Progenitor cell of endocrine pancreas (in vitro differentiated cells): ENCODE measurements at regions not wholly inside any gene's neighbourhood (a gene's known extent, or its start where the extent isn't known, plus 50 kb on each side); places are given as distances from the start of the nearest gene placed in this dataset.

ENCODE experiments used
- DNase-seq: peaks from one replicate; pipeline ENCODE4 v3.0.0; 2021; ENCODE audit warnings: low spot score; ENCODE audit not compliant: unreplicated experiment
- H3K27ac Mint-ChIP-seq: 2 replicates; pipeline ENCODE4 v1.8.0; 2021; ENCODE audit warnings: mild to moderate bottlenecking, moderate library complexity, mixed read lengths
- H3K27me3 Mint-ChIP-seq: 2 replicates; pipeline ENCODE4 v1.8.0; 2021; ENCODE audit warnings: mixed read lengths
- H3K36me3 Mint-ChIP-seq: 2 replicates; pipeline ENCODE4 v1.8.0; 2022; ENCODE audit warnings: mixed read lengths; ENCODE audit not compliant: insufficient read depth
- H3K4me1 Mint-ChIP-seq: 2 replicates; pipeline ENCODE4 v1.8.0; 2021; ENCODE audit warnings: low read depth, mixed read lengths
- H3K4me3 Mint-ChIP-seq: 2 replicates; pipeline ENCODE4 v1.8.0; 2021; ENCODE audit warnings: low read depth, mild to moderate bottlenecking, moderate library complexity, mixed read lengths
- H3K9me3 Mint-ChIP-seq: 2 replicates; pipeline ENCODE4 v1.8.0; 2021; ENCODE audit warnings: low read depth, mixed read lengths
- TF ChIP-seq, protein P1 (sequence below): fragments of 200-600 bp; sonication (generic); IDR thresholded peaks from one replicate; pipeline ENCODE4 v1.5.0; 2021; ENCODE audit warnings: antibody characterized with exemption, mild to moderate bottlenecking; ENCODE audit not compliant: unreplicated experiment

DNA sequence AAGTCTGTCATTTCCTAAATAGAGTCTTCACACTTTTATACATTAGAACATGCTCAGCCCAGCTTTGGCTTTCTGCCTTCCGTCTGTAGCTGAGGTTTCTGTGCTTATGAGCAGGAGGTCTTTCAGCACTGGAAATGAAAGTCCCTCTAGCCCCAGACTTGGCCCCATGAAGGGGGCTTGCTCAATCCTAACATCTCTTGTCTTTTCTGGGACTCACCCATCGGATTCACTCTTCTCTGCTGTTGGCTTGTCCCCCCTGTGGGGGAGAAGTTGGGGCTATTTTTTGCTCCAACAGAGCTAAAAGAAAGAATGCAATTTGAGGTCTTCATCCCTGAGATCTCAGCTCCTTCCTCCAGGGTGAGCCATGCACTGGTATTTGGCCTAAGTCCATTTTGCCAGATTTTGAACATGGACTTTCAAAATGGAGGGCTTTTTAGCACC, 177.7 kb downstream of the MRPL14 start:
- H3K36me3 Mint-ChIP-seq: no peaks in the 10 kb centered on the region
- no peak for DNase-seq
- H3K9me3 Mint-ChIP-seq: no peaks in the 10 kb centered on the region
- no peaks in the 10 kb centered on the region for H3K27me3 Mint-ChIP-seq
- H3K4me3 Mint-ChIP-seq: no peak overlapping the region
- TF ChIP-seq, protein P1, sequence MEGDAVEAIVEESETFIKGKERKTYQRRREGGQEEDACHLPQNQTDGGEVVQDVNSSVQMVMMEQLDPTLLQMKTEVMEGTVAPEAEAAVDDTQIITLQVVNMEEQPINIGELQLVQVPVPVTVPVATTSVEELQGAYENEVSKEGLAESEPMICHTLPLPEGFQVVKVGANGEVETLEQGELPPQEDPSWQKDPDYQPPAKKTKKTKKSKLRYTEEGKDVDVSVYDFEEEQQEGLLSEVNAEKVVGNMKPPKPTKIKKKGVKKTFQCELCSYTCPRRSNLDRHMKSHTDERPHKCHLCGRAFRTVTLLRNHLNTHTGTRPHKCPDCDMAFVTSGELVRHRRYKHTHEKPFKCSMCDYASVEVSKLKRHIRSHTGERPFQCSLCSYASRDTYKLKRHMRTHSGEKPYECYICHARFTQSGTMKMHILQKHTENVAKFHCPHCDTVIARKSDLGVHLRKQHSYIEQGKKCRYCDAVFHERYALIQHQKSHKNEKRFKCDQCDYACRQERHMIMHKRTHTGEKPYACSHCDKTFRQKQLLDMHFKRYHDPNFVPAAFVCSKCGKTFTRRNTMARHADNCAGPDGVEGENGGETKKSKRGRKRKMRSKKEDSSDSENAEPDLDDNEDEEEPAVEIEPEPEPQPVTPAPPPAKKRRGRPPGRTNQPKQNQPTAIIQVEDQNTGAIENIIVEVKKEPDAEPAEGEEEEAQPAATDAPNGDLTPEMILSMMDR: no peak
- peaks cover 9% of the 10 kb centered on the region for H3K4me1 Mint-ChIP-seq
- H3K27ac Mint-ChIP-seq: no peak overlapping the region

DNA sequence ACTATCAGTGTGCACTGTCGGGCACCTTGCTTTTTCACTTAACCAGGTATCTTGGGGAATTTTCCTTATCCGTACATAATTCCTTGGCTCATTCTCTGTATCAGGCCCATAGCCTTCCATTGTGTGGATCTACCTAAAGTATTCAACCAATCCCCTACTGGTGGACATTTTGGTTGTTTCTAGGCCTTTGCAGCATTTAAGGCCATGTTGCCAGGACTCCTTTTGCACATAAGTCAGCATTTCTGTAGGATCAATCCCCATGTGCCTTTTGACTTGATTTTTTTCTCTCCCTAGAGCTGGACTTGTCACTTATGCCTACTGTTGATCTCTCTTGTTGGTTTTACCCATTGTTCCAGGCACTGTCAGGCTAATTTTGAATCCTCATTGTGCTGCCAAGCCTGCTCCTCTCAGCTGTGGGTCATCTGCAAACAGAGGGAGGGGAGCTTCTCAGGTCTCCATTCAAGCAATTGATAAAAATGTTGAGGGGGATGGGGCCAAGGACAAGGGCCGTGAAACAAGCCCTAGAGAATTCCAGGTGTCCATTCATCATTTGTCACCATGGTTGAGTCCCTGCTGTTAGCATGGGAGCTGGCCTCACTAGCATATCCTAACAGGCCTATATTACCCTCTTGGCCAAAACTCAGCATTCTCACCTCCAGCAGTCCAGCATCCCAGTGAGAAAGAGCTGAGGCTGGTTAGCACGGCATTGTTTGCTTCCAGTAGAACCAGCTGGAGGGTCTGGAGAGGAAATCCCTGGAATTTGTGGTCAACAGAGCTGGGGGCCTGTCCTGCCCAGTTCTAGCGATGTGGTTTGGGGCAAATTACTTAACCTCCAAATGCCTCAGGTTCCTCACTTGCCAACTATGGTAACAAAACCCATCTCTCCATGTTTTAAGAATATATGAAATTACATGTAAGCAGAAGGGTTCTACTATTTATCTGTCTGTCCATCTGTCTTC, 178.4 kb downstream of the MRPL14 start:
- peak overlapping the region; percentile 1 for H3K27ac Mint-ChIP-seq
- no peak overlapping the region for H3K4me3 Mint-ChIP-seq
- H3K4me1 Mint-ChIP-seq: peaks cover 9% of the 10 kb centered on the region
- no peak for DNase-seq
- no peaks in the 10 kb centered on the region for H3K36me3 Mint-ChIP-seq
- H3K9me3 Mint-ChIP-seq: no peaks in the 10 kb centered on the region
- TF ChIP-seq, protein P1: no peak
- H3K27me3 Mint-ChIP-seq: no peaks in the 10 kb centered on the region

DNA sequence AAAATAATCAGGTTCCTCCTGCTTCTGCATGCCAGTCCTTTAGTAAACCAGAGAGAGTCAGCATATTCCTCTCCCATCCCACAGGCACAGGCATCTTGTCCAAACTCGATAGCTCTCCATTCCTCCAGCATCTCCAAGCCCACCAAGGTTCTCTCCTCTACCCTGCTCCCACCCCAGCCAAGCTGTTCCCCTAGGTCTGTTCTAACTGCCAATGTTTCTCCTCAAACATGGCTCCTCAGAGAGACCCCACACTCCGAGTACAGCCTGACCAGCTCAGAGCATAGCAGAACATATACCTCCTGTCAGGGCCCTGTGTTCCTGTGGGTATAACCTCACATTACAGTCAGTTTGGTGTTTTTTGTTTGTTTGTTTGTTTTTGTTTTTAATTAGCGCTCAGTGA, 177.8 kb downstream of the VEGFA start:
- Mint-ChIP-seq H3K27ac (no peak overlapping the region), H3K27me3 (no peaks in the 10 kb centered on the region), H3K9me3 (no peaks in the 10 kb centered on the region), H3K36me3 (no peaks in the 10 kb centered on the region), H3K4me3 (no peak overlapping the region), H3K4me1 (peaks cover 9% of the 10 kb centered on the region)
- TF ChIP-seq, protein P1: no peak
- no peak for DNase-seq

DNA sequence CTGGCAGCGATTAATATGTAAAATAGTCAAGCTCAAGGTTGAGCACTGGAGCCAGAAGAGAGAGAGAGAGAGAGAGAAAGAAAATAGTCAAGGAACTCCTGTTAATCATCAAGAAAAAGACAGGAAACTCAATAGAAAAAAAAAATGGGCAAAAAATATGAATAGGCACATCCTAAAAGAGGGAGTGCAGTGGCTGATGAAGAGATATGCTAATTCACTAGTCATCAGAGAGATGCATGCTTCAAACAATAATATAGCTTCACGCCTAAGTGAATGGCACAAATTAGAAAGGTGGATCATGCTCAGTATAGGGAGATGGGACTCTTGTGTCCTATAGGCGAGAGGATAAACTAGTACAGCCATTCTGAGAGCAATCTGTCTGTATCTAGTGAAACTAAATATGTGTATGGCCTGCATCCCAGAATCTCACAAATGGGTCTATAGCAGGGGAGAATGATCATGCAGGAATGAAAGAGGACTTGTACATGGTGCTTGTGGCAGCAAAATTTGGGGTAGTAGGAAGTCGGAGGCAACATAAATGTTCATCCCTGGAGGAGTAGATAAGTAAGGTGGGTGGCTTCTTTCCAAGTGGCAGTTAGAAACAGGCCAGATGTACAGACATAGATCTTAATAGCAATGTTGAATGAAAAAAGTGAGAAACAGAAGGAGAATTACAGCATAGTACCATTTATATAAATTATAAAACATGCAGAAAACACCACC, 176.8 kb downstream of the VEGFA start:
- TF ChIP-seq, protein P1: no peak

DNA sequence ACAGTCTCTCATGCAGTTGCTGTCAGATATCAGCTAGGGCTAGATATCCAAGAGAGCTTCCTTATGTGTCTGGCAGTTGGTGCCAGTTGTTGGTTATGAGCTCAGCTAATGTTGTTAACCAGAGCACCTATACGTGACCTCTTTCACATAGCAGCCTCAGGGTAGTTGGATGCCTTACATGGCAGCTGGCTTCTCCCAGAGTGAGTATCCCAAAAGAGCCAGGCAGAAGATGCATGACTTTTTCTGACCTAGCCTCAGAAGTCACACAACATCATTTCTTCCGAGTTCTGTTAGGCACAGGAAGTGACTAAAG, 175.7 kb downstream of the VEGFA start:
- no peak for DNase-seq
- Mint-ChIP-seq H3K27ac (no peak overlapping the region), H3K36me3 (no peaks in the 10 kb centered on the region), H3K4me1 (peaks cover 8% of the 10 kb centered on the region), H3K4me3 (no peak overlapping the region), H3K9me3 (no peaks in the 10 kb centered on the region), H3K27me3 (no peaks in the 10 kb centered on the region)
- TF ChIP-seq, protein P1: no peak

More for the DNA sequence above, 176.8 kb downstream of the VEGFA start:
- H3K4me3 Mint-ChIP-seq: no peak overlapping the region
- H3K27ac Mint-ChIP-seq: no peak overlapping the region
- no peaks in the 10 kb centered on the region for H3K9me3 Mint-ChIP-seq
- peaks cover 12% of the 10 kb centered on the region for H3K4me1 Mint-ChIP-seq
- H3K27me3 Mint-ChIP-seq: no peaks in the 10 kb centered on the region
- no peak for DNase-seq
- H3K36me3 Mint-ChIP-seq: no peaks in the 10 kb centered on the region
